Activated CD4-positive, alpha-beta T cell treated with anti-CD3 and anti-CD28 coated beads, Interleukin-2, amount 10 ng/mL, durations not matched to agents 7 days and 5 days (primary cell): ENCODE measurements at regions not wholly inside any gene's neighbourhood (a gene's known extent, or its start where the extent isn't known, plus 50 kb on each side); places are given as distances from the start of the nearest gene placed in this dataset.

Experiments
- CTCF ChIA-PET: fragments of 350-600 bp; sonication (Branson Sonifier 250); formaldehyde crosslinking; loops from one replicate; lab custom pipeline; 2021; ENCODE audit warnings: antibody characterized with exemption; lab: Charles Lee
- POLR2A ChIA-PET: fragments of 350-600 bp; sonication (Branson Sonifier 250); formaldehyde crosslinking; loops from one replicate; lab custom pipeline; 2021; ENCODE audit warnings: antibody characterized with exemption; lab: Charles Lee
- DNase-seq: peaks from one replicate; pipeline ENCODE4 v3.0.0-alpha.2; 2020
- H3K27ac Mint-ChIP-seq: one replicate; pipeline ENCODE4 v1.8.0; 2021; ENCODE audit warnings: mild to moderate bottlenecking, moderate library complexity, mixed read lengths
- H3K27me3 Mint-ChIP-seq: one replicate; pipeline ENCODE4 v1.8.0; 2021; ENCODE audit warnings: mixed read lengths
- H3K36me3 Mint-ChIP-seq: one replicate; pipeline ENCODE4 v1.8.0; 2021; ENCODE audit warnings: low read depth, mixed read lengths
- H3K4me1 Mint-ChIP-seq: one replicate; pipeline ENCODE4 v1.8.0; 2021; ENCODE audit warnings: mixed read lengths
- H3K4me3 Mint-ChIP-seq: one replicate; pipeline ENCODE4 v1.8.0; 2021; ENCODE audit warnings: mild to moderate bottlenecking, moderate library complexity, mixed read lengths
- H3K9me3 Mint-ChIP-seq: one replicate; pipeline ENCODE4 v1.8.0; 2021; ENCODE audit warnings: mixed read lengths

- no peak for DNase-seq
- peaks cover 26% of the 10 kb centered on the region for H3K4me1 Mint-ChIP-seq
- H3K36me3 Mint-ChIP-seq = no peaks in the 10 kb centered on the region
- no peak overlapping the region for H3K27ac Mint-ChIP-seq
- ChIA-PET CTCF (no interaction called here), POLR2A (no interaction called here)
- H3K27me3 Mint-ChIP-seq = no peaks in the 10 kb centered on the region
- H3K4me3 Mint-ChIP-seq = no peak overlapping the region
- peaks cover 2% of the 10 kb centered on the region for H3K9me3 Mint-ChIP-seq
Measured at GRCh38 chrX:40479777-40480318, 100.9 kb upstream of the ATP6AP2 start.

GRCh38 chrX:40478474-40479065 is 102.2 kb upstream of the ATP6AP2 start:
- DNase-seq = no peak
- Mint-ChIP-seq H3K9me3 (peaks cover 2% of the 10 kb centered on the region), H3K36me3 (no peaks in the 10 kb centered on the region), H3K27ac (no peak overlapping the region), H3K4me1 (peaks cover 20% of the 10 kb centered on the region), H3K27me3 (no peaks in the 10 kb centered on the region), H3K4me3 (no peak overlapping the region)
- CTCF ChIA-PET = no interaction called here
- POLR2A ChIA-PET = no interaction called here

GRCh38 chrX:40476958-40477357 is 103.8 kb upstream of the ATP6AP2 start:
- Mint-ChIP-seq H3K27me3 (no peaks in the 10 kb centered on the region), H3K9me3 (peaks cover 2% of the 10 kb centered on the region), H3K36me3 (no peaks in the 10 kb centered on the region), H3K4me1 (peaks cover 24% of the 10 kb centered on the region), H3K4me3 (no peak overlapping the region), H3K27ac (no peak overlapping the region)
- ChIA-PET CTCF (no interaction called here), POLR2A (no interaction called here)
- no peak for DNase-seq

- no peak overlapping the region for H3K4me3 Mint-ChIP-seq
- POLR2A ChIA-PET = no interaction called here
- no peaks in the 10 kb centered on the region for H3K9me3 Mint-ChIP-seq
- peaks cover 29% of the 10 kb centered on the region for H3K4me1 Mint-ChIP-seq
- no peaks in the 10 kb centered on the region for H3K36me3 Mint-ChIP-seq
- H3K27ac Mint-ChIP-seq = no peak overlapping the region
- CTCF ChIA-PET = no interaction called here
- no peak for DNase-seq
- H3K27me3 Mint-ChIP-seq = no peaks in the 10 kb centered on the region
Measured at GRCh38 chrX:40474645-40475044, 106.1 kb upstream of the ATP6AP2 start.

GRCh38 chrX:40474205-40474626 is 106.6 kb upstream of the ATP6AP2 start:
- POLR2A ChIA-PET = no interaction called here
- H3K4me3 Mint-ChIP-seq = no peak overlapping the region
- DNase-seq = no peak
- H3K4me1 Mint-ChIP-seq = peaks cover 29% of the 10 kb centered on the region
- H3K27ac Mint-ChIP-seq = no peak overlapping the region
- H3K27me3 Mint-ChIP-seq = no peaks in the 10 kb centered on the region
- no peaks in the 10 kb centered on the region for H3K36me3 Mint-ChIP-seq
- no peaks in the 10 kb centered on the region for H3K9me3 Mint-ChIP-seq
- CTCF ChIA-PET = no interaction called here

GRCh38 chrX:40473460-40474204 is 107.1 kb upstream of the ATP6AP2 start:
- POLR2A ChIA-PET = no interaction called here
- no peaks in the 10 kb centered on the region for H3K9me3 Mint-ChIP-seq
- peaks cover 30% of the 10 kb centered on the region for H3K4me1 Mint-ChIP-seq
- CTCF ChIA-PET = no interaction called here
- no peak for DNase-seq
- no peaks in the 10 kb centered on the region for H3K36me3 Mint-ChIP-seq
- no peak overlapping the region for H3K27ac Mint-ChIP-seq
- no peak overlapping the region for H3K4me3 Mint-ChIP-seq
- H3K27me3 Mint-ChIP-seq = no peaks in the 10 kb centered on the region

- CTCF ChIA-PET = interaction anchor here (0.6 kb wide), 1 partner anchor 202 kb away, joined by 3 read pairs; no protein-coding TSS in a partner anchor
- POLR2A ChIA-PET = no interaction called here
- Mint-ChIP-seq H3K27me3 (no peaks in the 10 kb centered on the region), H3K27ac (no peak overlapping the region), H3K4me1 (peaks cover 35% of the 10 kb centered on the region), H3K9me3 (no peaks in the 10 kb centered on the region), H3K4me3 (no peak overlapping the region), H3K36me3 (no peaks in the 10 kb centered on the region)
- peak; percentile 8 for DNase-seq
Measured at GRCh38 chrX:40471965-40472648, 108.7 kb upstream of the ATP6AP2 start.

- DNase-seq = no peak
- H3K27me3 Mint-ChIP-seq = no peaks in the 10 kb centered on the region
- no peaks in the 10 kb centered on the region for H3K36me3 Mint-ChIP-seq
- no peak overlapping the region for H3K27ac Mint-ChIP-seq
- ChIA-PET POLR2A (no interaction called here), CTCF (interaction anchor here (0.6 kb wide), 1 partner anchor 201 kb away, joined by 3 read pairs; no protein-coding TSS in a partner anchor)
- H3K4me1 Mint-ChIP-seq = peaks cover 31% of the 10 kb centered on the region
- no peak overlapping the region for H3K4me3 Mint-ChIP-seq
- H3K9me3 Mint-ChIP-seq = no peaks in the 10 kb centered on the region
Measured at GRCh38 chrX:40470830-40471429, 109.8 kb upstream of the ATP6AP2 start.

GRCh38 chrX:40469316-40469715 is 111.5 kb upstream of the ATP6AP2 start:
- Mint-ChIP-seq H3K4me1 (peaks cover 38% of the 10 kb centered on the region), H3K27ac (no peak overlapping the region), H3K9me3 (no peaks in the 10 kb centered on the region), H3K36me3 (no peaks in the 10 kb centered on the region), H3K4me3 (no peak overlapping the region), H3K27me3 (no peaks in the 10 kb centered on the region)
- POLR2A ChIA-PET = no interaction called here
- no peak for DNase-seq
- CTCF ChIA-PET = no interaction called here

GRCh38 chrX:40468033-40468846 is 112.5 kb upstream of the ATP6AP2 start:
- ChIA-PET CTCF (interaction anchor here (0.7 to 1.5 kb wide), 6 partner anchors 16 to 1228 kb away, joined by 3 to 5 read pairs (median 3); no protein-coding TSS in a partner anchor), POLR2A (no interaction called here)
- DNase-seq = peak; percentile 45
- Mint-ChIP-seq H3K4me1 (peaks cover 33% of the 10 kb centered on the region), H3K27me3 (no peaks in the 10 kb centered on the region), H3K36me3 (no peaks in the 10 kb centered on the region), H3K27ac (no peak overlapping the region), H3K4me3 (no peak overlapping the region), H3K9me3 (no peaks in the 10 kb centered on the region)

GRCh38 chrX:40467454-40467853 is 113.3 kb upstream of the ATP6AP2 start:
- no peak for DNase-seq
- peaks cover 30% of the 10 kb centered on the region for H3K4me1 Mint-ChIP-seq
- POLR2A ChIA-PET = no interaction called here
- no peaks in the 10 kb centered on the region for H3K9me3 Mint-ChIP-seq
- H3K36me3 Mint-ChIP-seq = no peaks in the 10 kb centered on the region
- CTCF ChIA-PET = interaction anchor here (1.0 to 1.5 kb wide), 3 partner anchors 16 to 736 kb away, joined by 3 read pairs; no protein-coding TSS in a partner anchor
- no peaks in the 10 kb centered on the region for H3K27me3 Mint-ChIP-seq
- H3K4me3 Mint-ChIP-seq = no peak overlapping the region
- H3K27ac Mint-ChIP-seq = no peak overlapping the region
